Activated CD8-positive, alpha-beta T cell treated with anti-CD3 and anti-CD28 coated beads for 36 hours (primary cell): ENCODE measurements at regions not wholly inside any gene's neighbourhood (a gene's known extent, or its start where the extent isn't known, plus 50 kb on each side); places are given as distances from the start of the nearest gene placed in this dataset.

Source experiments
- ATAC-seq: fragments of 200-7000 bp; cut with Tn5 transposase; one replicate; pipeline ENCODE4 v1.10.0; 2021; ENCODE audit warnings: mild to moderate bottlenecking, moderate library complexity
- CTCF ChIA-PET: fragments of 350-600 bp; sonication (Branson Sonifier 250); formaldehyde crosslinking; loops from one replicate; lab custom pipeline; 2021; ENCODE audit warnings: antibody characterized with exemption; lab: Charles Lee
- POLR2A ChIA-PET: fragments of 350-600 bp; sonication (Branson Sonifier 250); formaldehyde crosslinking; loops from one replicate; lab custom pipeline; 2021; ENCODE audit warnings: antibody characterized with exemption; lab: Charles Lee
- DNase-seq: peaks from one replicate; pipeline ENCODE4 v3.0.0-alpha.2; 2020
- H3K27ac Mint-ChIP-seq: one replicate; pipeline ENCODE4 v1.8.0; 2021; ENCODE audit warnings: mild to moderate bottlenecking, mixed read lengths
- H3K27me3 Mint-ChIP-seq: one replicate; pipeline ENCODE4 v1.8.0; 2021; ENCODE audit warnings: mixed read lengths
- H3K36me3 Mint-ChIP-seq: one replicate; pipeline ENCODE4 v1.8.0; 2021; ENCODE audit warnings: low read depth, mixed read lengths
- H3K4me1 Mint-ChIP-seq: one replicate; pipeline ENCODE4 v1.8.0; 2021; ENCODE audit warnings: low read depth, mixed read lengths
- H3K4me3 Mint-ChIP-seq: one replicate; pipeline ENCODE4 v1.8.0; 2021; ENCODE audit warnings: mild to moderate bottlenecking, moderate library complexity, mixed read lengths
- H3K9me3 Mint-ChIP-seq: one replicate; pipeline ENCODE4 v1.8.0; 2021; ENCODE audit warnings: mixed read lengths
- intact Hi-C: fragments of 100-400 bp; cut with micrococcal nuclease; formaldehyde crosslinking; loops from one replicate; pipeline ENCODE4 v1.10.0; 2022
- TF ChIP-seq, protein P1 (sequence below): fragments of 200-600 bp; IDR thresholded peaks from one replicate; pipeline ENCODE4 v1.8.0; 2022; ENCODE audit warnings: antibody characterized with exemption, mild to moderate bottlenecking

DNA sequence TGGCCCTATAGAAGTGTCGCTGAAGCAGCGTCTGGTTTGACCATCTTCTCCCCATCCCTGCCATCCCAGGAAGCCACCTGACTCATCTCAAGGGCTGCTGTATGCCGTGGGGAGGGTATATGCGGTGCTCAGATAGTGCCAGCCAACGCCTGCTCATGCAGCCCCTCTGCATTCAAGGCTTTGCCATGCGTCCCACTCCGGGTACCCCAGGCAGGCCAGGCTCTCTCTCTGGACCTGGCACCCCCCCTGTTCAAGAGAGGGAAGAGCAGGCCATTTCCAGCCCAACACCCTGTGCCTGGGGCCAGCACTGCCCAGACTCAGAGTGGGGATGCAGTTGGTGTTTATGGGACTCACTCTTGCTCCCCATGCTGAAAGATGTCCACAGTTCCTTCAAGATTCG is 130.0 kb downstream of the GLI2 start:
- intact Hi-C loops = no loop called here
- DNase-seq = no peak
- H3K4me1 Mint-ChIP-seq = no peaks in the 10 kb centered on the region
- H3K36me3 Mint-ChIP-seq = no peaks in the 10 kb centered on the region
- H3K27ac Mint-ChIP-seq = no peak overlapping the region
- ChIA-PET POLR2A (no interaction called here), CTCF (no interaction called here)
- TF ChIP-seq, protein P1, sequence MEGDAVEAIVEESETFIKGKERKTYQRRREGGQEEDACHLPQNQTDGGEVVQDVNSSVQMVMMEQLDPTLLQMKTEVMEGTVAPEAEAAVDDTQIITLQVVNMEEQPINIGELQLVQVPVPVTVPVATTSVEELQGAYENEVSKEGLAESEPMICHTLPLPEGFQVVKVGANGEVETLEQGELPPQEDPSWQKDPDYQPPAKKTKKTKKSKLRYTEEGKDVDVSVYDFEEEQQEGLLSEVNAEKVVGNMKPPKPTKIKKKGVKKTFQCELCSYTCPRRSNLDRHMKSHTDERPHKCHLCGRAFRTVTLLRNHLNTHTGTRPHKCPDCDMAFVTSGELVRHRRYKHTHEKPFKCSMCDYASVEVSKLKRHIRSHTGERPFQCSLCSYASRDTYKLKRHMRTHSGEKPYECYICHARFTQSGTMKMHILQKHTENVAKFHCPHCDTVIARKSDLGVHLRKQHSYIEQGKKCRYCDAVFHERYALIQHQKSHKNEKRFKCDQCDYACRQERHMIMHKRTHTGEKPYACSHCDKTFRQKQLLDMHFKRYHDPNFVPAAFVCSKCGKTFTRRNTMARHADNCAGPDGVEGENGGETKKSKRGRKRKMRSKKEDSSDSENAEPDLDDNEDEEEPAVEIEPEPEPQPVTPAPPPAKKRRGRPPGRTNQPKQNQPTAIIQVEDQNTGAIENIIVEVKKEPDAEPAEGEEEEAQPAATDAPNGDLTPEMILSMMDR = no peak
- peaks cover 23% of the 10 kb centered on the region for H3K27me3 Mint-ChIP-seq
- H3K9me3 Mint-ChIP-seq = no peaks in the 10 kb centered on the region
- no peak overlapping the region for H3K4me3 Mint-ChIP-seq
- ATAC-seq = no peak

DNA sequence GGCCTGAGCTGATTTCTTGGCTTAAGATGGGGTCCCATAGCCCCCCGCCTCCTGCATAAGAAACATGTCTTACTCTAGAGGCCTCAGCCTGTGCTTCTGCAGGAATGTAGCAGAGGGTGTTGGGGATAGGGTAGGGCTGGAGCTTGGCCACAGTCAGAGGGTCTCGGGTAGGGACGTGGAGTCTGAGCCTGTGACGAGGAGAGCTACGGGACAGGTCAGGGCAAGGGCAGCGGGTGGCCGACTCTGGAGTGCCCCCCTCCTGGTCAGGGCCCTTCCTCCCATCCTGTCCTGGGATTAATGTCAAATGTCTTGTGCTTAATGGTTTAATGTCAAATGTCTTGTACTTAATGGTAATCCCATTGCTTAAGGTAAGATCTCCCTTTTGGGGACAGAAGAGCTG is 130.4 kb downstream of the GLI2 start:
- intact Hi-C loops = no loop called here
- ATAC-seq (no peak), DNase-seq (no peak)
- ChIA-PET CTCF (no interaction called here), POLR2A (no interaction called here)
- TF ChIP-seq, protein P1 = no peak
- Mint-ChIP-seq H3K4me1 (no peaks in the 10 kb centered on the region), H3K36me3 (no peaks in the 10 kb centered on the region), H3K4me3 (no peak overlapping the region), H3K27ac (no peak overlapping the region), H3K9me3 (no peaks in the 10 kb centered on the region), H3K27me3 (peaks cover 23% of the 10 kb centered on the region)

DNA sequence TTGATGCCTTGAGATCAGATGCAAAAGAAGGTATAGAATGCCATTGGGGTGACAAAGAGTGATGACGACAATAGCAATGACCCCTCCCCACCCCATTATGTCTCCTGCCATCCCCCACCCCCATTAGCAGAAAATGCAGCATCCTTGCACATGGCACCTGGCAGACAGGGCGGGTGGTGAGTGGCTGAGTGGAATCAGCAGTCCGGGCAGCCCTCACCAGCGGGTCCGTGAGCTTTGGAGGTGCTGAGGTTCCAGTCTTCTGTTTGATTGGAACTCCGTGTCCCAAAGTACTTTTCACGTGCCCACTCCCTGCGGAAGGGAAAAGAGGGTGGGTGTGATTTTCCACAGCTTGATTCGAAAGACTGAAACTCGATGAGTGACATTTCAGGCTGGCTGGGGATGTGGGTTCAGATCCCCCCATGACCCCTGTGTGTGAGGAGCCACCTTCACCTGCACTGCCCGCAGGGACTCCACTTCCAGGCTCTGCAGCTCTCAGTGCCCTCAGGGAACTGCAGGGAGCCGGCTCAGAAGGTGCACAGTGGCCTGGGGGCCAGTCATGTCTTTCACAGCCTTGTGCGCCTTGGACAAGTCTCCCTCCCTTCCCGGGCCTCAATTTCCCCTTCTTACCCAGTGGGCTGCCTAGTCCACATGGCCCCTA is 130.9 kb downstream of the GLI2 start:
- CTCF ChIA-PET = no interaction called here
- Mint-ChIP-seq H3K4me3 (no peak overlapping the region), H3K36me3 (no peaks in the 10 kb centered on the region), H3K9me3 (no peaks in the 10 kb centered on the region), H3K4me1 (no peaks in the 10 kb centered on the region), H3K27ac (no peak overlapping the region), H3K27me3 (peaks cover 23% of the 10 kb centered on the region)
- DNase-seq = no peak
- TF ChIP-seq, protein P1 = no peak
- POLR2A ChIA-PET = no interaction called here
- intact Hi-C loops = no loop called here
- ATAC-seq = no peak

DNA sequence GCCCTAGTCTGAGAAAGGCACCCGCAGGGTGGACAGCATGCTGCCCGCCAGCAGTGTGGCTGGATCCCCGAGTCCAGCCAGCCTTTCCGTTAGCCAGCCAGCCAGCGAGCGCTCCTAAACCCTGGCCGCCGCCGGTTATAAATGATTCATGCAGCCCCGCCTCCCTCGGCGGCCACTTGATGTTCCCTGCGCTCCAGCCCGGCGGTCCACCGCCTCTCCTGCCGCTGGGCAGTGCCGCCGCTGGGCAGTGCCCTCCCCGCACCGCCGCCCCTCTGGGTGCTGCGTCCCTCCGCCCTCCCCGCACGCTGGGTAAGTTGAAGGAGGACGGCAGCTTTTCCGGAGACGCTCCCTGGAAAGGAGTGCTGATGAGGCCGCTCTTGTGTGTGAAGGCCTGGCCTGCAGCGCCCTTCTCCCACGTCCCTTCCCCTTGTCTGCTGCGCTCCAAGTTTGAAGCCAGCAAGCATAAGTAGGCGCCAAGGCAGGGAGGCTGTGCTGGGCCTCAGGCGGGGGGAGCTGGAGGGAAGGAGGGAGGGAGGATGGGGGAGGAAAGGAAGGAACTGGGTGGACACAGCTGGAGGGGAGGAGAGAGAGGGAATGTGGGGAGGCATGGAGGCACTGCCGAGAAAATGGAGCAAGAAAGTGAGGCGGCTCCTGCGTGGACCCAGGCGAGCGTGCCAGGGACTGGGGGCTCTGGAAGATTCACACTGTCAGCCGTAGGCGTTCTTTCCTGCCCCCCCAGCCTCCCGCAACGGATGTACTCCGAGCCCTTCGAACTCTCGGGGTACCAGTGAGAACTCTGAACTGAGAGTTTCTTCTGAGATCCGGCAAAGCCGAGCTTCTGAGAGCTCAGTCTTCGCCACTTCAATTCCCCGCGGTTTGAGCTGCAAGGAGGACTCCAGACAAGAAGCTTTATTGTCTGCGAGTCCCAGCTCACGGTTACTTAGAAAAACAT is 131.9 kb downstream of the GLI2 start:
- ChIA-PET POLR2A (no interaction called here), CTCF (no interaction called here)
- Mint-ChIP-seq H3K4me1 (no peaks in the 10 kb centered on the region), H3K36me3 (no peaks in the 10 kb centered on the region), H3K9me3 (no peaks in the 10 kb centered on the region), H3K27me3 (peaks cover 23% of the 10 kb centered on the region), H3K27ac (no peak overlapping the region), H3K4me3 (no peak overlapping the region)
- ATAC-seq (no peak), DNase-seq (peak; percentile 5)
- TF ChIP-seq, protein P1 = no peak
- intact Hi-C loops = no loop called here

DNA sequence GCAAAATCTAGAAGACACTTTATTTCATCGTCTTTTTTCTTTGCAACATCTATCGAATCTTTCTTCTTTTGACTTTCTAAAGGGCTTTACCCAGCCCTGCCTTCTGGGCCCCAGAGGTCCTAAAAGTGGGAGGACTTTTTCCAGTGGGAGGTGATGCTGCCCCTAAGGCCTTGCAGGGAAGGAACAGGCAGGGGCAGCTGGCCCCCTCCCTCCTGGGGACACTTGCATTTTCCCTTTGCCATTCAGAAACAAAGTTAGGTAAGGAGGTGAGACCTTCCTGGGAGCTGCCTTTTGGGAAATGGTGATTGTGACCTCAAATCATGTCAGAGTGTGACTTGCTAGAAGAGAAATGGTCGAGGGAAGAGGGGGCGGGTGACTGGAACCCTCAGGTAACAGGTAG is 132.7 kb downstream of the GLI2 start:
- Mint-ChIP-seq H3K27ac (no peak overlapping the region), H3K36me3 (no peaks in the 10 kb centered on the region), H3K4me1 (no peaks in the 10 kb centered on the region), H3K27me3 (peaks cover 23% of the 10 kb centered on the region), H3K9me3 (no peaks in the 10 kb centered on the region), H3K4me3 (no peak overlapping the region)
- DNase-seq (no peak), ATAC-seq (no peak)
- intact Hi-C loops = no loop called here
- TF ChIP-seq, protein P1 = no peak
- CTCF ChIA-PET = no interaction called here
- POLR2A ChIA-PET = no interaction called here
